ENCODE measurements at regions not wholly inside any gene's neighbourhood (a gene's known extent, or its start where the extent isn't known, plus 50 kb on each side); places are given as distances from the start of the nearest gene placed in this dataset.

GRCh38 chr5:152337484-152337883, 67.6 kb downstream of the NMUR2 start:
- no TSS peak for BruUV-seq (replicated peaks)
- no peaks in the 10 kb centered on the region for H3K9me1 ChIP-seq (replicated peaks; ENCODE audit: control insufficient read depth, extremely low read depth, insufficient read depth, low read length)
- FAIRE-seq: no peak
- H3K9ac ChIP-seq (replicated peaks; ENCODE audit: extremely low read depth, insufficient read depth, low read length): no peak overlapping the region
- no peaks in the 10 kb centered on the region for H3K9me3 ChIP-seq (replicated peaks; ENCODE audit: control insufficient read depth, insufficient read depth, low read length)
- H3K79me2 ChIP-seq (ENCODE audit: control insufficient read depth, insufficient read depth, low read length): no peaks in the 10 kb centered on the region
- H3K4me3 ChIP-seq (replicated peaks in 1 of 3; ENCODE audit: insufficient read depth in 1 of 3, low read depth in 1 of 3, low read length in 3 of 3): no peak overlapping the region
- no peak overlapping the region for H3K4me2 ChIP-seq (ENCODE audit: insufficient read depth, low read length)
- no peak for DNase-seq (ENCODE audit: low read depth, low spot score)
- H2AFZ ChIP-seq (ENCODE audit: low read depth, low read length): no peak overlapping the region
- no peaks in the 10 kb centered on the region for H4K20me1 ChIP-seq (replicated peaks; ENCODE audit: control insufficient read depth, extremely low read depth, insufficient read depth, low read length)
- H3K36me3 ChIP-seq (ENCODE audit: control insufficient read depth in 2 of 2, extremely low read depth in 1 of 2, insufficient read depth in 2 of 2, low read length in 2 of 2): no peaks in the 10 kb centered on the region
- intact Hi-C loops (cut with micrococcal nuclease): no loop called here
- no peak overlapping the region for H3K27ac ChIP-seq (ENCODE audit: insufficient read depth, low read depth, low read length)
- TF ChIP-seq EZH2 (IDR thresholded peaks at IDR 0.05; ENCODE audit: borderline replicate concordance, low read depth, low read length, severe bottlenecking) (no peak), MYC (IDR thresholded peaks at IDR 0.05; ENCODE audit: low read depth, low read length) (no peak), JUN (IDR thresholded peaks at IDR 0.05; ENCODE audit: borderline replicate concordance, insufficient read depth, insufficient read length, low read depth) (no peak), POLR2A (IDR thresholded peaks at IDR 0.05; ENCODE audit: low read depth, low read length) (no peak), CTCF (IDR thresholded peaks at IDR 0.05; ENCODE audit: extremely low read depth in 1 of 2, insufficient read depth in 1 of 2, low read depth in 1 of 2, low read length in 2 of 2) (no peak), MAX (IDR thresholded peaks at IDR 0.05; ENCODE audit: insufficient read depth, insufficient read length) (no peak), POLR2AphosphoS5 (IDR thresholded peaks at IDR 0.05; ENCODE audit: insufficient read depth, low read depth, low read length) (no peak)
- dilution Hi-C loops (cut with MboI; ENCODE audit: extremely low pct_ligation_motif_present, low sequenced_read_pairs): no loop called here
- no peaks in the 10 kb centered on the region for H3K27me3 ChIP-seq (ENCODE audit: control insufficient read depth in 2 of 2, insufficient read depth in 2 of 2, low read length in 2 of 2)
- ChIA-PET POLR2A (no interaction called here), CTCF (no interaction called here)
- no peaks in the 10 kb centered on the region for H3K4me1 ChIP-seq (ENCODE audit: control insufficient read depth, extremely low read depth, insufficient read depth, low read length)

All from endothelial cell of umbilical vein (primary cell).